Hepatic stellate cell (primary cell): ENCODE measurements at regions not wholly inside any gene's neighbourhood (a gene's known extent, or its start where the extent isn't known, plus 50 kb on each side); places are given as distances from the start of the nearest gene placed in this dataset.
"Not testable (repeated sequence)": the region's sequence is repeated elsewhere in the genome, so short reads cannot be mapped to it uniquely, and the experiment has no call there.

Source experiments
- DNase-seq: peaks from one replicate; pipeline ENCODE4 v3.0.0; 2011; ENCODE audit warnings: low spot score

GRCh38 chr2:198517976-198518375 lies 713.6 kb downstream of the PLCL1 start:
- no peak for DNase-seq

- not testable (repeated sequence) for DNase-seq
Observed at GRCh38 chr2:198508610-198509009, 704.2 kb downstream of the PLCL1 start.

- DNase-seq: no peak
Observed at GRCh38 chr2:198499539-198499938, 695.1 kb downstream of the PLCL1 start.

DNA sequence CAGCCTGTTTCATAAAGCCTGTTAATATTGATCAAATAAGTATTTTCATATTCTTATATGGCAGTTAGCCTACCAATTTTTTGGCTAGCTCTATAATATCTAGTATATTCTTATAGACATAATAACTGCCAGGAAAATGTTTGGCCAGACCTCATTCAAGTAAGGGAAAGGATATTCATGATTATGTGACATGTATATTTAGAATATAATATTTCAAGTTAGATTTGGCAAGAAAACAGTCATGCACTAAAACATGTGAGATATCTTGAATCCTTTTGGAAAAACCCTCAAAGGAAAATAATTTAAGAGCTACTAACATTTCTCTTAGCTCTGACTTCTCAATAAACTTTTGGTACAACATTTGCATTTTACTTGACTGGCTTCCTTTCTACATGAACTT lies 694.1 kb downstream of the PLCL1 start:
- no peak for DNase-seq

DNA sequence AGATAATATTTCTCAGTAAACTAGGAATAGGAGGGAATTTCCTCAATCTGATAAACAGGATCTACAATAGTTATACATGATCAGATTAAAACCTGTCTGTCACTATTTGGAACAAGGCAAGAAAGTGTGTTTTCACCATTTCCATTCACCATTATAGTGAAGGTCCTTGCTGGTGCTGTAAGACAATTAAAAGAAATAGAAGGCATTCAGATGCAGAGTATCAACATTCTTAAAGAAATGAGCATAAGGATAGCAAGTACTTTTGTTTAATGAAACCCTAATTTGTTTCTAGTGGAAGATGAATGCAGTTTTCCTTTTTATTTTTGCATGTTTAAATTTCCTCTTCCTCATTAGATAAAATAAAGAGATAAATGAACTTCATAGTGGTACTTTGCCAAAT lies 693.7 kb downstream of the PLCL1 start:
- no peak for DNase-seq

DNA sequence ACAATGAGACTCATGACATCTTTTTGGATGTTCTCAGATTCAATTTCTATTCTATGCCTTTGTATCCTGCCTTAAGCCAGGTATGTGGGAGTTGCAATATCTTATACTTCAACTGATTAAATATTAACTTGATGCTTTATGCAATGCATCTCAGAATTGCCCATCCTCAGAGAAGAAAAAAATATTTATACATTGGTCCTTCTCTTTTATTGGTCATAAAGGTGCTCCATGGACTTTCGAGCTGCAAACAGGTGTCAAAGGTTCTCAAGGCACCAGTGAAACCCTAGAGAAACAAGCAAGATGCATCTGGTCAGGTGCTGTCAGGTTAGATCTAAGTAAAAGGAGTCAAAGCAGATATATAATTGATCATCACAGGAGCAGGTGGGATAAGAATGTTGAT lies 690.5 kb downstream of the PLCL1 start:
- DNase-seq: no peak

GRCh38 chr2:198490748-198491147 lies 686.4 kb downstream of the PLCL1 start:
- no peak for DNase-seq

GRCh38 chr2:198488964-198489363 lies 684.6 kb downstream of the PLCL1 start:
- DNase-seq: no peak

- DNase-seq: no peak
Observed at GRCh38 chr2:198483051-198483450, 678.7 kb downstream of the PLCL1 start.

DNA sequence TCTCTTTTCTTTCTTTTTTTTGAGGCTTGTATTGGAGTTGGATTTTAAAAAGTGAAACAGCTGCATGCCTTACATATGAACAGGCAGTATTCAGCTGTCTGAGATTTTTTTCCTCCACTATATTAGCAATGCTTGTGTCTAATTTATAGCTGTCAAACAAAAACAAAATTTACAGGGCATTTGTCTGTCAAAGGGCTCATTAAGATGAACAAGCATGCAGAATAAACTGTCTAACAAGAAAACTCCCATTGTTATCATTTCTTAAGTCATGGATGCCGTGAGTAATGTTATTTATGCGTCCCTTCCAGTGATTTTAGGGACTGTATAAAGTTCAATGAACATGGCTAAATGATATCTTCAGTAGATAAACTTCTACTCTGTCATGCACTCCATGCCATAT lies 674.7 kb downstream of the PLCL1 start:
- no peak for DNase-seq

- no peak for DNase-seq
Observed at GRCh38 chr2:198478361-198478760, 674.0 kb downstream of the PLCL1 start.

DNA sequence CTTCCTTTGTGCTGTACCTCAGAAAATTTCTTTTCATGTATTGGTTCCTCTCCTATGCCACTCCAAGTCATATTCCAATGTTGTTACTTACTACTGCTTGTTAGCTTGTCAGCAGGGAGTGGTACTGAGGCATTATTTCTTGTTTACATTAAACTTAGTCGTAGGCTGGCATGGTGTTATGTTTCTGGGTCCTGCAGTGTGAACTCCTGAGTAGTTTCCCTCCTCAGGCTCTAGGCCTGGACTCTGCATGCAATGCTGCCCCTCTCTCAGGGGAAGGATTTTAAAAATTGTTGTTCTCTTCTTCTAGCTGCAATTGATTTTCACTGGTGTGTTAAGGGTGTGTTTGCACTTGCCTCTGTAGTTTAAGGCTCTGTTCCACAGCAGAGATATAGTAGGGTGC lies 671.6 kb downstream of the PLCL1 start:
- DNase-seq: no peak

DNA sequence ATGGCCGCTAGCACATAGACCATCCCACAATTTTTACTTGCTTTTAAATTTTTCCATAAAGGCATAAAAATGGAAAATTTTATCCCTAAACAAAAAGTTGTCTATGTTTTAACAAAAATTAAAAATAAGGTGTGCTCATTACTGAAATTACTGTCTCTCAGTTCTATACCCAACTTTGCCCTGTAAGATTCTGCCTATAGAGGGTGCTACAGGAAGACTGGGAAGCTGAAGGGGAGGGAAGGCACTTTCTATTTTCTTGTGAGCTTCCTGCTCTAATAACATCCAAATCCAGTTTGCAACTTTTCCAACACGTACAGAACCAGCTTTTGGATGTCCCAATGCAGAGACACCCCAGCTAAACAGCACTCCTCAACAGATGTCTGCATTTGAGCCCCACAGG lies 666.9 kb downstream of the PLCL1 start:
- DNase-seq: no peak

GRCh38 chr2:198468136-198468535 lies 663.7 kb downstream of the PLCL1 start:
- no peak for DNase-seq

GRCh38 chr2:198465970-198466369 lies 661.6 kb downstream of the PLCL1 start:
- DNase-seq: no peak

DNA sequence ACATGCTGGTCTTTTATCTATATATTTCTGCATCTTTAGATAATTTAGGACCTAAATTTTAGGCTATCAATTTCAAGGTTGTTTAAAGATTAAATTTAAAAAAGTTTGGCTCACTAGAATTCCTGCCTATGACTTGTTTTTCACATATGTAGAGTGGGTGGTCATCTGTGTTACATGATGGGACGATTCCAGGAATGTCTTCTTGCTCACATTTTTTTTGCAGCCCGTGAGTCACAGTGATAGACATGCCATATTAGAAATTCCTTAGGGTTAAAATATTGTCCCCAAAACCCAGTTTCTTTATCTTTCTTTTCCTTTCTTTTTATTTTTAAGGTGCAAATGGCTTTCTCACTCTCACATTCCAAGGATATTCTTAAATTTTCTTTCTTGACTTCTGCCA lies 652.0 kb downstream of the PLCL1 start:
- no peak for DNase-seq

DNA sequence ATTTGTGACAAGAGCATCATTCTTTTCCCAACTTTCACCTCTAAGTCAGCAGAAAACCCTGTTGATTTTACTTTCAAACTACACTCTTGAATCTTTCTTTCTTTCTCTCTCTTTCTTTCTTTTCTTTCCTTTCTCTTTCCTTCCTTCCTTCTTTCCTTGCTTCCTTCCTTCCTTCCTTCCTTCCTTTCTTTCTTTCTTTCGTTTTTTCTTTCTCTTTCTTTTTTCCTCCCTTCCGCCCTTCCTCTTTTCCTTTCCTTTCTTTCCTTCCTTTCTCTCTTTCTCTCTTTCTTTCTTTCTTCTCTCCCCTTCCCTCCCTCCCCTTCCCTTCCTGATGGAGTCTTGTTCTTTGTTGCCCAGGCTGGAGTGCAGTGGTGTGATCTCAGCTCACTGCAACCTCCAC lies 649.5 kb downstream of the PLCL1 start:
- DNase-seq: no peak

GRCh38 chr2:198452327-198452726 lies 647.9 kb downstream of the PLCL1 start:
- no peak for DNase-seq

DNA sequence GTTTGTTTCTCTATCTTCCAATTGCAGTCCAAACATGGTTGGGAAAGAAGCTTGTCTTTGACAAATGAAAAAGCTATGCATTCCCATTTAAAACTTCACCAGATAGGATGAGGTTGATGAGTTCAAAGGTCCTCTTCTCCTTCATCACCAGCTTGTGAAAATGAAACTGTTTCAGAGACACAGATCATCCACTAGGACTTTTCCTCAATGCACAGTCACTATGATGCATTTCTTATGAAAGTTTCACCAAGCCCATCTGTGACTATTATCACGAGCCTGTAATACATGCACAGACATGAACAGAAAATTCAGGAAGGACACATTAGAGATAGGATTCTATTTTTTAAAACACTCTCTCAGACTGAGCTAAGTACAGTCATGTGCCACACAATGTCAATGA lies 644.4 kb downstream of the PLCL1 start:
- DNase-seq: no peak

DNA sequence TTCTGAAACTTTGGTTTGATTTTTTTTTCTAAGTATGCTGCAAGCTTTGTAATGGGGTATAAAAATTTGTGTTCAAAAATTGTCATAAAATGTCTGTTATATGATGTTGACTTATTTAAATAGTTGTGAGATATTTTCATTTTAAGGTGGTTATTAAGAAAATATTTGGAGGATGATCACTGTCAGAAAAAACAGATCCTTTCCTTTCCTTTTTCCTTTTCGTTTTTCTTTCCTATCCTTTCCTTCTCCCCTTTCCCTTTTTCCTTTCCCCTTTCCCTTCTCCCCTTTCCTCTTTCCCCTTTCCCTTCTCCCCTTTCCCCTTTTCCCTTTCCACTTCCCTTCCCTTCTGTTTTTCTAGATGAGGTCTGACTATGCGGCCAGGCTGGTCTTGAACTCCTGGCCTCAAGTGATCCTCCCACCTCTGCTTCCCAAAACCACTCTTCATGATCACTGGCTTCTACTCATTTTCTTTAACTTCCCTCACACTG lies 640.5 kb downstream of the PLCL1 start:
- no peak for DNase-seq

DNA sequence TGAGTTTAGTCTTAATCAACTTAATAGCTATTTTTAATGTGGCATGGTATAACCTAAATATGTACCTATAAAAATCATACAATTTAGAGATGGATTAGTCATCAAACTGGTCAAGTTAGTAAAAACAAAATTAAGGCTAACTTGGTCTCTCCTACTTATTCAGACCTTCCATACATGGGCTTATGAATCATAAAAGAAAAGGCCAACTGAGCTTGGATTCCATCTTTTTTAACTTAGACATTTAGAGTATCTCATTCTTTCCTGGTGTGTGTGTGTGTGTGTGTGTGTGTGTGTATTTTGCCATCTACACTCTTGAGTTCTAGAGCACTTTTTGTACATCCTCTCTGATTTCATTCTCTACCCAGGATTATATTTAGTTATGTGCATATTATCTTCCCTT lies 637.5 kb downstream of the PLCL1 start:
- DNase-seq: no peak

DNA sequence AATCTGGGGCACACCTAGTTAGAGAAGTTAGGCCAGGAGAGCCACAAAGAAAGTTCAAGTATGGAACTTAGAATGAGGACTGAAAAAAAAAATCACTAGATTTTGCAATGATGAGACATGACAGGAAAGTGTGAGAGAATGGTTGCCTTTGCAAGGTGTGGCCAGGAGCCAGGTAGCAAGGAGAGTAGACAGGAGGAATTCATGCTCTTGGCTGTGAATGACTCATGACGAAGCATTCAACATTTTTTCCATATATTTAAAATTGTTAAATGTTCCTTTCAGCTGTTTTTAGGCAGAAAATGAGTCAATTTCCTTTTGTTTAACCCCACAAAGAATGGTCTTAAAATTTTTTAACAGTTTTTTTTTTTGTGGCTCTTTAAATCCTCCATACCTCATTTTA lies 636.9 kb downstream of the PLCL1 start:
- DNase-seq: no peak

- DNase-seq: no peak
Observed at GRCh38 chr2:198440833-198441232, 636.4 kb downstream of the PLCL1 start.

GRCh38 chr2:198438331-198438730 lies 633.9 kb downstream of the PLCL1 start:
- DNase-seq: no peak

- no peak for DNase-seq
Observed at GRCh38 chr2:198424112-198424511, 619.7 kb downstream of the PLCL1 start.
